ENCODE measurements at regions not wholly inside any gene's neighbourhood (a gene's known extent, or its start where the extent isn't known, plus 50 kb on each side); places are given as distances from the start of the nearest gene placed in this dataset.

DNA sequence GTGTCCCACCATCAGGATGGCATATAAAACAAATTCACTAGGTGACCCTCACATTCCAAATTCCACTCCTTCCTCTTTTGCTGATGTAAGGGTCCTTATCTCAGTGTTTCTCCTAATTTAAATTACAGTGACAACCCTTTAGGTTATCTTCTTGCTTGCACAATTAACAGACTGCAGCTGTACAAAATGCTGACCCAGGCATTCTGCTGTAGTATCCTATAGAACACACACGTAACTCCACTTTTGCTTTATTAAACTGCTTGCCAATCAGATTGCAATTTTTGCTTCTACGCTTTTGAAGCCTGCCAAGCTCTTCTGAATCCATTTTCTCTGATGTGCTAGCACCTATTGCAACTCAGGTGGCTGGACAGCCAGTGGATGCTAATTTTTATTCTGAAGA, 950.3 kb downstream of the TFAP2A start:
- H3K36me3 ChIP-seq (ENCODE audit: control insufficient read depth, insufficient read depth, low read length) = no peaks in the 10 kb centered on the region
- no peaks in the 10 kb centered on the region for H3K4me1 ChIP-seq (ENCODE audit: control insufficient read depth, insufficient read depth, low read length)
- no peak for DNase-seq (ENCODE audit: low read depth in 4 of 6, low spot score in 6 of 6)
- no peaks in the 10 kb centered on the region for H3K27me3 ChIP-seq (ENCODE audit: control insufficient read depth, insufficient read depth, low read length)
- H3K9me3 ChIP-seq (ENCODE audit: control insufficient read depth, insufficient read depth, low read length) = no peaks in the 10 kb centered on the region
- H3K27ac ChIP-seq (ENCODE audit: low read depth, low read length) = no peak overlapping the region
- H3K4me3 ChIP-seq (ENCODE audit: low read depth, low read length) = no peak overlapping the region
- 100% methylated on average over 2 of the region's 2 CpGs for WGBS (ENCODE audit: insufficient coverage)

DNA sequence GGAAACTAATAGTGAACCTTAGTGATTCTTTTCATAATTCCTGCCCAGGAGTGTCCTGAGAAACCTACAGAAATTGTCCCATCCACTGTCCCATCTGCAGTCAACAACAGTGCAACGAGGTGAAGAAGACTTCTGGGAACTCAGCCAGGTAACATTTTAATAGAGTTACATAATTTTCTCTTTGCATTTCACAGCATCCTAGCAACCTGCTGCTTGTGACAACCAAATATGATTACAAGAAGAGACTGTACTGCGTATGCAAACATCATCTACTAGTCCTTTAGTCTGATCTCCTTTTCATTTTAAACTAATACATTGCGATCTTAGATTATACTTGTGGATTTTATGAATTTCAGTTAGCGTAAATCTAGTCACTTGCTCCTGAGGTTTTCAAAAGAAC, 951.6 kb downstream of the TFAP2A start:
- Histone ChIP-seq H3K4me1 (ENCODE audit: control insufficient read depth, insufficient read depth, low read length) (no peaks in the 10 kb centered on the region), H3K36me3 (ENCODE audit: control insufficient read depth, insufficient read depth, low read length) (no peaks in the 10 kb centered on the region)
- 100% methylated on average over 1 of the region's 4 CpGs for WGBS (ENCODE audit: insufficient coverage)

GRCh38 chr6:9461188-9461587, 953.7 kb downstream of the TFAP2A start:
- no peak overlapping the region for H3K27ac ChIP-seq (ENCODE audit: low read depth, low read length)
- no peak for DNase-seq (ENCODE audit: low read depth in 4 of 6, low spot score in 6 of 6)

More for the DNA sequence above, 951.6 kb downstream of the TFAP2A start:
- no peaks in the 10 kb centered on the region for H3K27me3 ChIP-seq (ENCODE audit: control insufficient read depth, insufficient read depth, low read length)
- H3K9me3 ChIP-seq (ENCODE audit: control insufficient read depth, insufficient read depth, low read length) = no peaks in the 10 kb centered on the region
- DNase-seq (ENCODE audit: low read depth in 4 of 6, low spot score in 6 of 6) = no peak
- no peak overlapping the region for H3K27ac ChIP-seq (ENCODE audit: low read depth, low read length)
- H3K4me3 ChIP-seq (ENCODE audit: low read depth, low read length) = no peak overlapping the region

GRCh38 chr6:9458424-9458823, 956.5 kb downstream of the TFAP2A start:
- no peak for DNase-seq (ENCODE audit: low read depth in 4 of 6, low spot score in 6 of 6)
- Histone ChIP-seq H3K27me3 (ENCODE audit: control insufficient read depth, insufficient read depth, low read length) (no peaks in the 10 kb centered on the region), H3K27ac (ENCODE audit: low read depth, low read length) (no peak overlapping the region), H3K4me1 (ENCODE audit: control insufficient read depth, insufficient read depth, low read length) (no peaks in the 10 kb centered on the region), H3K4me3 (ENCODE audit: low read depth, low read length) (no peak overlapping the region), H3K36me3 (ENCODE audit: control insufficient read depth, insufficient read depth, low read length) (no peaks in the 10 kb centered on the region), H3K9me3 (ENCODE audit: control insufficient read depth, insufficient read depth, low read length) (no peaks in the 10 kb centered on the region)
- WGBS (ENCODE audit: insufficient coverage) = no CpG with 5 or more reads among the region's 1 CpG

More at GRCh38 chr6:9461188-9461587, 953.7 kb downstream of the TFAP2A start:
- WGBS (ENCODE audit: insufficient coverage) = 100% methylated on average over 2 of the region's 3 CpGs
- no peak overlapping the region for H3K4me3 ChIP-seq (ENCODE audit: low read depth, low read length)
- H3K27me3 ChIP-seq (ENCODE audit: control insufficient read depth, insufficient read depth, low read length) = no peaks in the 10 kb centered on the region
- no peaks in the 10 kb centered on the region for H3K9me3 ChIP-seq (ENCODE audit: control insufficient read depth, insufficient read depth, low read length)
- no peaks in the 10 kb centered on the region for H3K4me1 ChIP-seq (ENCODE audit: control insufficient read depth, insufficient read depth, low read length)
- H3K36me3 ChIP-seq (ENCODE audit: control insufficient read depth, insufficient read depth, low read length) = no peaks in the 10 kb centered on the region

DNA sequence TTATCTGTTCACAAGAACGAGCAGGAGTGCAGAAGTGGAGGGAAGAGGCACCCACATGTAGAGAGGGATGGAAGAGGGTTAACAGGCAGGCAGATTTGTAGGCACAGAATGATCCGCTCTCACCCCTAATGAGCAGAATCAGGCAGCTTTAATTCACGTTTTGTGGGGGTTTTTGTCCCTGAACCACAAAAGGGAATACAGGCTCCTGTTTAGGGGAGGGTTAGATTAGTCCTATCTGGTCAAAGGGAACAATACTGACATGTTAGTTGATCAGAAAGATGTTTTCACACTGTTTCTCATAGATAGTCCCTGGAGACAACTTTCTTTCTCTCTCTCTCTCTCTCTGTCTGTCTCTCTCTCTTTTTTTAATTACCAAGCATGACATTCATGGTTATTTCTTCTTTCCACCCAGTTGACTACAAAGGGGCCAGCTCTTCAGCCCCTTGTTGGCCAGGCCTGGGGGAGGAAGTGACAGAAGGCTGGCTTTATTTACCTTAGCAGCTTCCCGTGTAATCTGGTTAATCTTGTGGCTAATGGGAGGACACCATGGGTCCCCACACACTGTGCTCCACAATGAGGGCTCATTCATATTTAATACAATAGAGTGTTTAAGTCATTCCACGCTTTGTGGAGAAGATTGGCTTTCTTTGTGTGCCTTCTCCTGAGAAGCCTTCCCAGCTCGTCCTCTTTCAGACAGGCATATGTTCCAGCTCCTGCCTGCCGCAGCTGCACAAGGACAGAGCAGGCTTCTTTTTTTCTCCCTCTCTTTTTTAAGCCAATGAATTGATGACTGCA, 958.8 kb downstream of the TFAP2A start:
- Histone ChIP-seq H3K27me3 (ENCODE audit: control insufficient read depth, insufficient read depth, low read length) (no peaks in the 10 kb centered on the region), H3K27ac (ENCODE audit: low read depth, low read length) (no peak overlapping the region), H3K4me3 (ENCODE audit: low read depth, low read length) (no peak overlapping the region), H3K9me3 (ENCODE audit: control insufficient read depth, insufficient read depth, low read length) (no peaks in the 10 kb centered on the region), H3K36me3 (ENCODE audit: control insufficient read depth, insufficient read depth, low read length) (no peaks in the 10 kb centered on the region), H3K4me1 (ENCODE audit: control insufficient read depth, insufficient read depth, low read length) (no peaks in the 10 kb centered on the region)
- peak in 3 of 6 donors; percentile 7 to 72 (median 49) for DNase-seq (ENCODE audit: low read depth in 4 of 6, low spot score in 6 of 6)
- 24% methylated on average over 3 of the region's 7 CpGs for WGBS (ENCODE audit: insufficient coverage)

GRCh38 chr6:9439621-9440330, 975.1 kb downstream of the TFAP2A start:
- Histone ChIP-seq H3K27me3 (ENCODE audit: control insufficient read depth, insufficient read depth, low read length) (no peaks in the 10 kb centered on the region), H3K9me3 (ENCODE audit: control insufficient read depth, insufficient read depth, low read length) (no peaks in the 10 kb centered on the region), H3K4me1 (ENCODE audit: control insufficient read depth, insufficient read depth, low read length) (no peaks in the 10 kb centered on the region), H3K4me3 (ENCODE audit: low read depth, low read length) (no peak overlapping the region), H3K27ac (ENCODE audit: low read depth, low read length) (no peak overlapping the region), H3K36me3 (ENCODE audit: control insufficient read depth, insufficient read depth, low read length) (no peaks in the 10 kb centered on the region)
- whole genome bisulfite sequencing (ENCODE audit: insufficient coverage) = no CpG with 5 or more reads among the region's 1 CpG
- DNase-seq (ENCODE audit: low read depth in 4 of 6, low spot score in 6 of 6) = no peak

- Histone ChIP-seq H3K4me1 (ENCODE audit: control insufficient read depth, insufficient read depth, low read length) (no peaks in the 10 kb centered on the region), H3K27ac (ENCODE audit: low read depth, low read length) (no peak overlapping the region), H3K9me3 (ENCODE audit: control insufficient read depth, insufficient read depth, low read length) (no peaks in the 10 kb centered on the region), H3K4me3 (ENCODE audit: low read depth, low read length) (no peak overlapping the region), H3K27me3 (ENCODE audit: control insufficient read depth, insufficient read depth, low read length) (no peaks in the 10 kb centered on the region), H3K36me3 (ENCODE audit: control insufficient read depth, insufficient read depth, low read length) (no peaks in the 10 kb centered on the region)
- no CpG with 5 or more reads among the region's 3 CpGs for WGBS (ENCODE audit: insufficient coverage)
- no peak for DNase-seq (ENCODE audit: low read depth in 4 of 6, low spot score in 6 of 6)
These were observed 977.0 kb downstream of the TFAP2A start for GRCh38 chr6:9437836-9438235.

GRCh38 chr6:9435281-9435680, 979.6 kb downstream of the TFAP2A start:
- Histone ChIP-seq H3K9me3 (ENCODE audit: control insufficient read depth, insufficient read depth, low read length) (no peaks in the 10 kb centered on the region), H3K4me3 (ENCODE audit: low read depth, low read length) (no peak overlapping the region), H3K36me3 (ENCODE audit: control insufficient read depth, insufficient read depth, low read length) (no peaks in the 10 kb centered on the region), H3K27me3 (ENCODE audit: control insufficient read depth, insufficient read depth, low read length) (no peaks in the 10 kb centered on the region), H3K4me1 (ENCODE audit: control insufficient read depth, insufficient read depth, low read length) (no peaks in the 10 kb centered on the region), H3K27ac (ENCODE audit: low read depth, low read length) (no peak overlapping the region)
- peak in 1 of 6 donors; percentile 74 for DNase-seq (ENCODE audit: low read depth in 4 of 6, low spot score in 6 of 6)
- no CpG with 5 or more reads among the region's 4 CpGs for WGBS (ENCODE audit: insufficient coverage)

GRCh38 chr6:9431945-9432344, 982.9 kb downstream of the TFAP2A start:
- Histone ChIP-seq H3K9me3 (ENCODE audit: control insufficient read depth, insufficient read depth, low read length) (no peaks in the 10 kb centered on the region), H3K27me3 (ENCODE audit: control insufficient read depth, insufficient read depth, low read length) (no peaks in the 10 kb centered on the region)
- 100% methylated on average over 2 of the region's 4 CpGs for WGBS (ENCODE audit: insufficient coverage)

More at GRCh38 chr6:9431945-9432344, 982.9 kb downstream of the TFAP2A start:
- no peaks in the 10 kb centered on the region for H3K36me3 ChIP-seq (ENCODE audit: control insufficient read depth, insufficient read depth, low read length)
- DNase-seq (ENCODE audit: low read depth in 4 of 6, low spot score in 6 of 6) = no peak
- no peaks in the 10 kb centered on the region for H3K4me1 ChIP-seq (ENCODE audit: control insufficient read depth, insufficient read depth, low read length)
- H3K27ac ChIP-seq (ENCODE audit: low read depth, low read length) = no peak overlapping the region
- H3K4me3 ChIP-seq (ENCODE audit: low read depth, low read length) = no peak overlapping the region

Data from spinal cord (tissue), 9 donors.